ENCODE measurements at regions not wholly inside any gene's neighbourhood (a gene's known extent, or its start where the extent isn't known, plus 50 kb on each side); places are given as distances from the start of the nearest gene placed in this dataset.

DNA sequence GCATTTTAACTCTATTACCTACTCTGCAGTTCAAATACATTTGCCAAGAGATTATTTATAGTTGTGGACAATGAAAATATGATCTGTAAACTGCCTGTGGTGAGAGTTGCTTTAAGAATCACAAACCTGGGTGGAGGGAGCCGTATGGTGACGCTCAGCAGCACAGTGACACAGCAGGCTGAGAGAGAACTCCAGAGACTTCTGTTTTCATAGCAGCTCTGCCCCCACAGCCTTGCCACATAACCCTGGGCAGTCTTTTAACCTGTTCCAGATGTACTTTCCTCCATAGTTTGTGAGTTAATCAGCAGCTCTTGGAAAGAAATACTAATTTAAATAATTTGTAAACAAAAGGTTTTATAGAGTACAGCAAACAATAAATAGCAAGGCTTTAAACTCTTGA, 450.5 kb downstream of the ELAVL2 start:
- no peak overlapping the region for H3K27ac ChIP-seq (ENCODE audit: low read depth, low read length)
- TF ChIP-seq, protein P1, sequence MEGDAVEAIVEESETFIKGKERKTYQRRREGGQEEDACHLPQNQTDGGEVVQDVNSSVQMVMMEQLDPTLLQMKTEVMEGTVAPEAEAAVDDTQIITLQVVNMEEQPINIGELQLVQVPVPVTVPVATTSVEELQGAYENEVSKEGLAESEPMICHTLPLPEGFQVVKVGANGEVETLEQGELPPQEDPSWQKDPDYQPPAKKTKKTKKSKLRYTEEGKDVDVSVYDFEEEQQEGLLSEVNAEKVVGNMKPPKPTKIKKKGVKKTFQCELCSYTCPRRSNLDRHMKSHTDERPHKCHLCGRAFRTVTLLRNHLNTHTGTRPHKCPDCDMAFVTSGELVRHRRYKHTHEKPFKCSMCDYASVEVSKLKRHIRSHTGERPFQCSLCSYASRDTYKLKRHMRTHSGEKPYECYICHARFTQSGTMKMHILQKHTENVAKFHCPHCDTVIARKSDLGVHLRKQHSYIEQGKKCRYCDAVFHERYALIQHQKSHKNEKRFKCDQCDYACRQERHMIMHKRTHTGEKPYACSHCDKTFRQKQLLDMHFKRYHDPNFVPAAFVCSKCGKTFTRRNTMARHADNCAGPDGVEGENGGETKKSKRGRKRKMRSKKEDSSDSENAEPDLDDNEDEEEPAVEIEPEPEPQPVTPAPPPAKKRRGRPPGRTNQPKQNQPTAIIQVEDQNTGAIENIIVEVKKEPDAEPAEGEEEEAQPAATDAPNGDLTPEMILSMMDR (IDR thresholded peaks at IDR 0.05; ENCODE audit: low read depth, low read length, poor library complexity, severe bottlenecking), result no peak
- TF ChIP-seq EZH2phosphoT487 (IDR thresholded peaks at IDR 0.05; ENCODE audit: borderline replicate concordance, low read length), result no peak

DNA sequence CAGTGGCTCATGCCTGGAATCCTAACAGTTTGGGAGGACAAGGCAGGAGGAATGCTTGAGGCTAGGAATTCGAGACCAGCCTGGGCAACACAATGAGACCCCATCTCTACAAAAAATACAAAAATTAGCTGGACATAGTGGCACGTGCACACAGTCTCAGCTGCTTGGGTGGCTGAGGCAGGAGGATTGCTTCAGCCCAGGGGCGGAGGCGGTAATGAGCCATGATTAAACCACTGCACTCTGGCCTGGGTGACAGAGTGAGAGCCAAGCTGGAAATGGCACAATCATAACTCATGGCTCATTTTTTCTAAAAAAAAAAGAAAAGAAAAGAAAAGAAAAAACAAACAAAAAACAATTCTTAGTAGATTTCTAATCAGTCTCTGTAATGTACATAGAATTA, 446.2 kb downstream of the ELAVL2 start:
- Histone ChIP-seq H4K20me1 (ENCODE audit: control insufficient read depth, insufficient read depth, low read depth, low read length) (no peaks in the 10 kb centered on the region), H3F3A (ENCODE audit: control insufficient read depth, insufficient read depth) (no peaks in the 10 kb centered on the region), H3K79me2 (ENCODE audit: control insufficient read depth, low read length) (no peaks in the 10 kb centered on the region), H3K4me1 (ENCODE audit: control insufficient read depth, low read length) (no peaks in the 10 kb centered on the region), H3K4me2 (ENCODE audit: low read length) (no peak overlapping the region), H3K27me3 (ENCODE audit: control insufficient read depth, low read length) (no peaks in the 10 kb centered on the region), H3K4me3 (ENCODE audit: low read length) (no peak overlapping the region), H3K9me3 (ENCODE audit: control insufficient read depth, insufficient read depth, low read length) (no peaks in the 10 kb centered on the region), H3K27ac (ENCODE audit: low read depth, low read length) (no peak overlapping the region), H3K36me3 (ENCODE audit: control insufficient read depth, low read length) (no peaks in the 10 kb centered on the region), H3K9me2 (replicated peaks; ENCODE audit: control insufficient read depth, low read length) (no peaks in the 10 kb centered on the region)
- TF ChIP-seq, protein P1 (IDR thresholded peaks at IDR 0.05; ENCODE audit: low read depth, low read length, poor library complexity, severe bottlenecking), result no peak
- no peak for TF ChIP-seq EZH2phosphoT487 (IDR thresholded peaks at IDR 0.05; ENCODE audit: borderline replicate concordance, low read length)

More for the DNA sequence above, 450.5 kb downstream of the ELAVL2 start:
- H3K36me3 ChIP-seq (ENCODE audit: control insufficient read depth, low read length), result no peaks in the 10 kb centered on the region
- no peaks in the 10 kb centered on the region for H3K9me3 ChIP-seq (ENCODE audit: control insufficient read depth, insufficient read depth, low read length)
- H3K4me2 ChIP-seq (ENCODE audit: low read length), result no peak overlapping the region
- no peaks in the 10 kb centered on the region for H3K4me1 ChIP-seq (ENCODE audit: control insufficient read depth, low read length)
- no peak overlapping the region for H3K4me3 ChIP-seq (ENCODE audit: low read length)
- H3F3A ChIP-seq (ENCODE audit: control insufficient read depth, insufficient read depth), result no peaks in the 10 kb centered on the region
- no peaks in the 10 kb centered on the region for H4K20me1 ChIP-seq (ENCODE audit: control insufficient read depth, insufficient read depth, low read depth, low read length)
- no peaks in the 10 kb centered on the region for H3K79me2 ChIP-seq (ENCODE audit: control insufficient read depth, low read length)
- no peaks in the 10 kb centered on the region for H3K9me2 ChIP-seq (replicated peaks; ENCODE audit: control insufficient read depth, low read length)
- H3K27me3 ChIP-seq (ENCODE audit: control insufficient read depth, low read length), result no peaks in the 10 kb centered on the region

DNA sequence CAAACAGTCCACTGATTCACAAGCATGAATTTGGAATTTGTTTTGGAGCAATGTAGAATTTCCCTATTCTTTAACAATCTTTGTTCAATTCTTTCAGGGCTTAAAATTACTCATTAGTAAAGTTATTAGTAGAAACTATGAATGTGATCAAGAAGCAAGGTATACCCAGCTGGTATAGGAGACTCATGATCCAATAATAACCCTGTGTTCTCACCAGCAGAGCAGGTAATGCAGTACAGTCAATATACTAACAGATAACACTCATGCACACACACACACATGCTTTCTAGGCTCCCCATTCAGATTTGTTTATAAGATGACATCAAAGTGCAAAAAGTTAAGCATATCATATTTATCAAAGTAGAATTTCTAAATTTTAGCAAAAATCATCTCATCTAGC, 445.2 kb downstream of the ELAVL2 start:
- Histone ChIP-seq H3K27ac (ENCODE audit: low read depth, low read length) (no peak overlapping the region), H3K4me3 (ENCODE audit: low read length) (no peak overlapping the region), H3K79me2 (ENCODE audit: control insufficient read depth, low read length) (no peaks in the 10 kb centered on the region), H4K20me1 (ENCODE audit: control insufficient read depth, insufficient read depth, low read depth, low read length) (no peaks in the 10 kb centered on the region), H3K4me2 (ENCODE audit: low read length) (no peak overlapping the region), H3K4me1 (ENCODE audit: control insufficient read depth, low read length) (no peaks in the 10 kb centered on the region), H3F3A (ENCODE audit: control insufficient read depth, insufficient read depth) (no peaks in the 10 kb centered on the region), H3K9me3 (ENCODE audit: control insufficient read depth, insufficient read depth, low read length) (no peaks in the 10 kb centered on the region), H3K9me2 (replicated peaks; ENCODE audit: control insufficient read depth, low read length) (no peaks in the 10 kb centered on the region), H3K36me3 (ENCODE audit: control insufficient read depth, low read length) (no peaks in the 10 kb centered on the region), H3K27me3 (ENCODE audit: control insufficient read depth, low read length) (no peaks in the 10 kb centered on the region)
- TF ChIP-seq, protein P1 (IDR thresholded peaks at IDR 0.05; ENCODE audit: low read depth, low read length, poor library complexity, severe bottlenecking), result no peak
- TF ChIP-seq EZH2phosphoT487 (IDR thresholded peaks at IDR 0.05; ENCODE audit: borderline replicate concordance, low read length), result no peak

DNA sequence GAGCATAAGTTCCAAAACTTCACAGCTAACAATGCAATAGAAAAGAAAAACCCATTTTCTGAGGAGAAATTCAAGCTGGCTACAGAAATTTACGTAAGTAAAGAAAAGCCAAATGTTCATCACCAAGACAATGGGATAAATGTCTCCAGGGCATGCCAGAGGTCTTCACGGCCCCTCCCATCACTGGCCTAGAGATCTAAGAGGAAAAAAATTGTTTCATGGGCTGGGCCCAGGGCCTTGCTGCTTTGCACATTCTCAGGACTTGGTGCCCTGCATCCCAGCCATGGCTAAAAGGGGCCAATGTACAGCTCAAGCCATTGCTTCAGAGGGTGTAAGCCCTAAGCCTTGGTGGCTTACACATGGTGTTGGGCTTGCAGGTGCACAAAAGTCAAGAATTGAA, 443.6 kb downstream of the ELAVL2 start:
- Histone ChIP-seq H3K4me1 (ENCODE audit: control insufficient read depth, low read length) (no peaks in the 10 kb centered on the region), H3K36me3 (ENCODE audit: control insufficient read depth, low read length) (no peaks in the 10 kb centered on the region), H3K4me2 (ENCODE audit: low read length) (no peak overlapping the region), H3F3A (ENCODE audit: control insufficient read depth, insufficient read depth) (no peaks in the 10 kb centered on the region), H3K4me3 (ENCODE audit: low read length) (no peak overlapping the region), H3K9me3 (ENCODE audit: control insufficient read depth, insufficient read depth, low read length) (no peaks in the 10 kb centered on the region), H3K9me2 (replicated peaks; ENCODE audit: control insufficient read depth, low read length) (no peaks in the 10 kb centered on the region), H3K79me2 (ENCODE audit: control insufficient read depth, low read length) (no peaks in the 10 kb centered on the region), H3K27me3 (ENCODE audit: control insufficient read depth, low read length) (no peaks in the 10 kb centered on the region), H3K27ac (ENCODE audit: low read depth, low read length) (no peak overlapping the region), H4K20me1 (ENCODE audit: control insufficient read depth, insufficient read depth, low read depth, low read length) (no peaks in the 10 kb centered on the region)
- TF ChIP-seq EZH2phosphoT487 (IDR thresholded peaks at IDR 0.05; ENCODE audit: borderline replicate concordance, low read length), result no peak
- TF ChIP-seq, protein P1 (IDR thresholded peaks at IDR 0.05; ENCODE audit: low read depth, low read length, poor library complexity, severe bottlenecking), result no peak

All from DOHH2 (cell line).